Astrocyte (in vitro differentiated cells and primary cell): ENCODE measurements at regions not wholly inside any gene's neighbourhood (a gene's known extent, or its start where the extent isn't known, plus 50 kb on each side); places are given as distances from the start of the nearest gene placed in this dataset.

ENCODE experiments used
- EZH2 ChIP-seq: IDR thresholded peaks from 2 replicates; pipeline ENCODE4 v1.6.1; 2012; ENCODE audit warnings: mild to moderate bottlenecking, low read length, inconsistent platforms; ENCODE audit not compliant: insufficient read depth
- TF ChIP-seq, protein P1 (sequence below): IDR thresholded peaks from 2 replicates; pipeline ENCODE4 v1.5.1; 2011; ENCODE audit warnings: low read depth, mild to moderate bottlenecking, inconsistent platforms, low read length, moderate library complexity; ENCODE audit not compliant: insufficient read depth

DNA sequence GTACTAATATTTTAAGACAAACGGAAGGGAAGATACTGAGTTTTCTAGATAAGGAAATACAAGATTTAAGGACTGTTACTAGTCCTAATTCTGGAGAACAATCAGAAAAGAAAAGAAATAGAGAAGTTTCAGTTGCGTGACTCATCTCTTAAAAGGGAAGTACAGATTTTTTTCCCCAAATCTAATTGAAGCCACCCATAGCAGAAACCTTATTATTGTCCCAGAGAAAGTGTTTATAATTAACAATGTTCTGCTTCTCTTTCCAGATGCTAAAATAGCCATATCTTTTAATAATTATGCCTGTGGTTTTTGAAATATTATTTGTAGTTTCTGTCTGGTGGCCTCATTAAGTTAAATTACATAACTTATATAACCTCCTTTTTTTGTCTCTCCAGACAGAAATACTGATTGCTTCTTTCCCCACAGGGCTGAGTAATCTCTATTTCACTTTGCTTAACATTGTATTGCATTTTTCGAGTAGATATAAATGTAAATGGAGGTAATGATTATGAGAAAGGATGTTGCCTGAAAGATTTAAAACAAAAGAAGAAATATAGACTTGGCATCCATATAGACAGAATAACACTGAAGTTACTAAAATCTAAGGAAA lies 240.7 kb upstream of the MBL2 start:
- TF ChIP-seq, protein P1, sequence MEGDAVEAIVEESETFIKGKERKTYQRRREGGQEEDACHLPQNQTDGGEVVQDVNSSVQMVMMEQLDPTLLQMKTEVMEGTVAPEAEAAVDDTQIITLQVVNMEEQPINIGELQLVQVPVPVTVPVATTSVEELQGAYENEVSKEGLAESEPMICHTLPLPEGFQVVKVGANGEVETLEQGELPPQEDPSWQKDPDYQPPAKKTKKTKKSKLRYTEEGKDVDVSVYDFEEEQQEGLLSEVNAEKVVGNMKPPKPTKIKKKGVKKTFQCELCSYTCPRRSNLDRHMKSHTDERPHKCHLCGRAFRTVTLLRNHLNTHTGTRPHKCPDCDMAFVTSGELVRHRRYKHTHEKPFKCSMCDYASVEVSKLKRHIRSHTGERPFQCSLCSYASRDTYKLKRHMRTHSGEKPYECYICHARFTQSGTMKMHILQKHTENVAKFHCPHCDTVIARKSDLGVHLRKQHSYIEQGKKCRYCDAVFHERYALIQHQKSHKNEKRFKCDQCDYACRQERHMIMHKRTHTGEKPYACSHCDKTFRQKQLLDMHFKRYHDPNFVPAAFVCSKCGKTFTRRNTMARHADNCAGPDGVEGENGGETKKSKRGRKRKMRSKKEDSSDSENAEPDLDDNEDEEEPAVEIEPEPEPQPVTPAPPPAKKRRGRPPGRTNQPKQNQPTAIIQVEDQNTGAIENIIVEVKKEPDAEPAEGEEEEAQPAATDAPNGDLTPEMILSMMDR, result no peak
- TF ChIP-seq EZH2, result no peak
